HUES6 (cell line): ENCODE measurements at regions not wholly inside any gene's neighbourhood (a gene's known extent, or its start where the extent isn't known, plus 50 kb on each side); places are given as distances from the start of the nearest gene placed in this dataset.

Experiments used
- H3K27ac ChIP-seq: 2 replicates; pipeline ENCODE4 v1.7.0; 2013; ENCODE audit warnings: low read depth, mild to moderate bottlenecking, low read length, inconsistent platforms
- H3K27me3 ChIP-seq: 2 replicates; pipeline ENCODE4 v1.6.1; 2013; ENCODE audit warnings: low read length; ENCODE audit not compliant: control insufficient read depth, insufficient read depth
- H3K36me3 ChIP-seq: 2 replicates; pipeline ENCODE4 v1.6.1; 2013; ENCODE audit warnings: low read length; ENCODE audit not compliant: control insufficient read depth, insufficient read depth
- H3K4me1 ChIP-seq: 2 replicates; pipeline ENCODE4 v1.6.1; 2013; ENCODE audit warnings: low read length; ENCODE audit not compliant: control insufficient read depth, insufficient read depth
- H3K4me3 ChIP-seq: 2 replicates; pipeline ENCODE4 v1.5.1; 2013; ENCODE audit warnings: low read depth, low read length
- H3K9ac ChIP-seq: one replicate; pipeline ENCODE4 v1.6.1; 2013; ENCODE audit warnings: mild to moderate bottlenecking, low read length
- H3K9me3 ChIP-seq: 2 replicates; pipeline ENCODE4 v1.6.1; 2013; ENCODE audit warnings: low read depth, low read length; ENCODE audit not compliant: control insufficient read depth, insufficient read depth

- Histone ChIP-seq H3K36me3 (no peaks in the 10 kb centered on the region), H3K4me1 (0 out of 2 replicates have a peak, but pooled peaks cover 4% of the 10 kb centered on the region), H3K9me3 (peaks cover 8% of the 10 kb centered on the region; the same call in 1 of the 2 replicates), H3K27me3 (no peaks in the 10 kb centered on the region), H3K4me3 (no peak overlapping the region), H3K9ac (no peak overlapping the region), H3K27ac (no peak overlapping the region)
Measured at GRCh38 chr2:137776697-137777096, 187.6 kb upstream of the HNMT start.

- no peak overlapping the region for H3K4me3 ChIP-seq
- H3K27ac ChIP-seq, result no peak overlapping the region
- H3K9me3 ChIP-seq, result peaks cover 35% of the 10 kb centered on the region
- H3K36me3 ChIP-seq, result no peaks in the 10 kb centered on the region
- no peak overlapping the region for H3K9ac ChIP-seq
- no peaks in the 10 kb centered on the region for H3K4me1 ChIP-seq
- H3K27me3 ChIP-seq, result no peaks in the 10 kb centered on the region
Measured at GRCh38 chr2:137797641-137798040, 166.6 kb upstream of the HNMT start.

- Histone ChIP-seq H3K9me3 (peaks cover 38% of the 10 kb centered on the region), H3K27ac (no peak overlapping the region), H3K9ac (no peak overlapping the region), H3K4me1 (no peaks in the 10 kb centered on the region), H3K27me3 (no peaks in the 10 kb centered on the region), H3K36me3 (no peaks in the 10 kb centered on the region), H3K4me3 (no peak overlapping the region)
Measured at GRCh38 chr2:137799600-137799999, 164.7 kb upstream of the HNMT start.

GRCh38 chr2:137800386-137800785 is 163.9 kb upstream of the HNMT start:
- no peaks in the 10 kb centered on the region for H3K36me3 ChIP-seq
- H3K9ac ChIP-seq, result no peak overlapping the region
- no peak overlapping the region for H3K27ac ChIP-seq
- H3K27me3 ChIP-seq, result no peaks in the 10 kb centered on the region
- H3K9me3 ChIP-seq, result peaks cover 38% of the 10 kb centered on the region
- H3K4me1 ChIP-seq, result no peaks in the 10 kb centered on the region
- no peak overlapping the region for H3K4me3 ChIP-seq

GRCh38 chr2:137801228-137801627 is 163.0 kb upstream of the HNMT start:
- Histone ChIP-seq H3K36me3 (no peaks in the 10 kb centered on the region), H3K27me3 (no peaks in the 10 kb centered on the region), H3K9ac (no peak overlapping the region), H3K4me3 (no peak overlapping the region), H3K4me1 (peaks cover 5% of the 10 kb centered on the region; the same call in 1 of the 2 replicates), H3K27ac (no peak overlapping the region), H3K9me3 (peaks cover 38% of the 10 kb centered on the region)

GRCh38 chr2:137802038-137802437 is 162.2 kb upstream of the HNMT start:
- peaks cover 5% of the 10 kb centered on the region; the same call in 1 of the 2 replicates for H3K4me1 ChIP-seq
- no peak overlapping the region for H3K9ac ChIP-seq
- H3K4me3 ChIP-seq, result no peak overlapping the region
- peaks cover 38% of the 10 kb centered on the region for H3K9me3 ChIP-seq
- H3K36me3 ChIP-seq, result no peaks in the 10 kb centered on the region
- H3K27ac ChIP-seq, result no peak overlapping the region
- no peaks in the 10 kb centered on the region for H3K27me3 ChIP-seq

GRCh38 chr2:137806068-137806805 is 158.0 kb upstream of the HNMT start:
- H3K4me1 ChIP-seq, result peaks cover 5% of the 10 kb centered on the region; the same call in 1 of the 2 replicates
- no peak overlapping the region for H3K27ac ChIP-seq
- H3K4me3 ChIP-seq, result no peak overlapping the region
- H3K9ac ChIP-seq, result no peak overlapping the region
- H3K27me3 ChIP-seq, result no peaks in the 10 kb centered on the region
- H3K36me3 ChIP-seq, result no peaks in the 10 kb centered on the region
- H3K9me3 ChIP-seq, result peaks cover 22% of the 10 kb centered on the region

GRCh38 chr2:137809252-137809651 is 155.0 kb upstream of the HNMT start:
- no peak overlapping the region for H3K27ac ChIP-seq
- H3K36me3 ChIP-seq, result no peaks in the 10 kb centered on the region
- no peaks in the 10 kb centered on the region for H3K27me3 ChIP-seq
- H3K4me3 ChIP-seq, result no peak overlapping the region
- H3K4me1 ChIP-seq, result peaks cover 5% of the 10 kb centered on the region; the same call in 1 of the 2 replicates
- H3K9me3 ChIP-seq, result no peaks in the 10 kb centered on the region
- H3K9ac ChIP-seq, result no peak overlapping the region

- H3K36me3 ChIP-seq, result no peaks in the 10 kb centered on the region
- no peak overlapping the region for H3K9ac ChIP-seq
- H3K27ac ChIP-seq, result no peak overlapping the region
- H3K4me1 ChIP-seq, result peaks cover 5% of the 10 kb centered on the region; the same call in 1 of the 2 replicates
- no peaks in the 10 kb centered on the region for H3K9me3 ChIP-seq
- H3K4me3 ChIP-seq, result no peak overlapping the region
- no peaks in the 10 kb centered on the region for H3K27me3 ChIP-seq
Measured at GRCh38 chr2:137809837-137810236, 154.4 kb upstream of the HNMT start.

- H3K27ac ChIP-seq, result no peak overlapping the region
- no peak overlapping the region for H3K4me3 ChIP-seq
- H3K9me3 ChIP-seq, result no peaks in the 10 kb centered on the region
- H3K4me1 ChIP-seq, result no peaks in the 10 kb centered on the region
- H3K27me3 ChIP-seq, result no peaks in the 10 kb centered on the region
- H3K36me3 ChIP-seq, result no peaks in the 10 kb centered on the region
- H3K9ac ChIP-seq, result no peak overlapping the region
Measured at GRCh38 chr2:137812517-137812916, 151.8 kb upstream of the HNMT start.

GRCh38 chr2:137813176-137813575 is 151.1 kb upstream of the HNMT start:
- H3K36me3 ChIP-seq, result no peaks in the 10 kb centered on the region
- H3K4me1 ChIP-seq, result no peaks in the 10 kb centered on the region
- no peak overlapping the region for H3K9ac ChIP-seq
- no peak overlapping the region for H3K4me3 ChIP-seq
- no peak overlapping the region; the same call in 1 of the 2 replicates for H3K27ac ChIP-seq
- H3K27me3 ChIP-seq, result no peaks in the 10 kb centered on the region
- no peaks in the 10 kb centered on the region for H3K9me3 ChIP-seq
